HG03066 (cell line): ENCODE measurements at regions not wholly inside any gene's neighbourhood (a gene's known extent, or its start where the extent isn't known, plus 50 kb on each side); places are given as distances from the start of the nearest gene placed in this dataset.
"Not testable (repeated sequence)": the region's sequence is repeated elsewhere in the genome, so short reads cannot be mapped to it uniquely, and the experiment has no call there.

Source experiments
- ATAC-seq: cut with Tn5 transposase; IDR thresholded peaks from one replicate; pipeline ENCODE4 v1.9.1; 2021; ENCODE audit warnings: low read depth; ENCODE audit not compliant: unreplicated experiment

DNA sequence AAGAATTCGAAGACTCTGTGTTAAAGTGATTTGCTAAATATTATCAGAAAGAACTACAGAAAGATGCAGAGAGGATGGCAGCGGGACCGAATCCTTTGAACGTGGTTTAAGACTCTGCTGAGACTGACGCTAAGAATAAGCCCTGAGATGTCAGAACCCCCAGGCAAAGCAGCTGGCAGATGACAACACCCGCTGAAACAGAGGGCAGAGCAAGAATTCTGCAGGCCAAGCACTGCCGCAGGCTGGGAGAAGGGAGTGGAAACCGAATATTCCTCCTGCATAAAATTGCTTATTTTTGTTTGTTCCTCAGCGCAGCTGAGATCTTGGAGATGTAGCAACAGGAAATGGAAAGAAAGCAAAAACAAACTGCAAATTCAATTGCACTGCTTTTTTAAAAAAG lies 153.3 kb downstream of the ADRA2C start:
- ATAC-seq, result not testable (repeated sequence)

DNA sequence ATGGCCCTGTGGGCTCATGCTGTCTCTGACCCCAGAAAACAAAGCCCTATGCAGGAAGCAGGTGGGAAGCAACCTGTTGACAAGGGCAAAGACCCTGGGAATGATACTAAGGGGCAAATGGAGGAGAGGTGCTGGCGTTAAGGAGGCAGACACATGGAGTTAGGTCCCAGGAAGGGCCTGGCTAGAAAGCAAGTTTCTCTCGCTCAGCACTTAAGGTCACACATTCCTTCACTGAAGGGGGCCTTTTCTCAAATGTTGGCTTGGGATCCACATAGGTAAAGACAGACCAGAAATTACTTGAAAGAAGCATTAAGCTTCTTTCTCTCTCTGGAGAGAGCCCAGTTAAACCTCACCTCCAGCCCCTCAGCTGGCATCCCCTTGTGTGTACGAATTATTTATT lies 155.7 kb downstream of the ADRA2C start:
- ATAC-seq, result not testable (repeated sequence)

GRCh38 chr4:3925841-3926240 lies 159.7 kb downstream of the ADRA2C start:
- ATAC-seq, result not testable (repeated sequence)

GRCh38 chr4:3926271-3926670 lies 160.1 kb downstream of the ADRA2C start:
- not testable (repeated sequence) for ATAC-seq

- ATAC-seq, result not testable (repeated sequence)
These were observed 161.0 kb downstream of the ADRA2C start for GRCh38 chr4:3926969-3927755.

DNA sequence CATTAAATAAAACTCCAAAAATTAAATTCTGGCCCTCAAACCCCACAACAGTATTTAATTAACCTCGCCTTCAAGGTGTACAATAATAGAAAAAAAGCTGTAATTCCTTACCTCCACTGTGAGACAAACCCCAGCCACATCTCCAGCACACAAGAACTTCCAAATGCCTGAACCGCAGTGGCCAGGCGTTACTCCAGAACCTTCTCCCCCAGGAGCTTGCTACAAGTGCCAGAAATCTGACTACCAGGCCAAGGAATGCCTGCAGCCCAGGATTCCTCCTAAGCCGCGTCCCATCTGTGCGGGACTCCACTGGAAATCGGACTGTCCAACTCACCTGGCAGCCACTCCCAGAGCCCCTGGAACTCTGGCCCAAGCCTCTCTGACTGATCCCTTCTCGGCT lies 163.2 kb downstream of the ADRA2C start:
- ATAC-seq, result not testable (repeated sequence)

- not testable (repeated sequence) for ATAC-seq
These were observed 166.5 kb downstream of the ADRA2C start for GRCh38 chr4:3932734-3933133.

DNA sequence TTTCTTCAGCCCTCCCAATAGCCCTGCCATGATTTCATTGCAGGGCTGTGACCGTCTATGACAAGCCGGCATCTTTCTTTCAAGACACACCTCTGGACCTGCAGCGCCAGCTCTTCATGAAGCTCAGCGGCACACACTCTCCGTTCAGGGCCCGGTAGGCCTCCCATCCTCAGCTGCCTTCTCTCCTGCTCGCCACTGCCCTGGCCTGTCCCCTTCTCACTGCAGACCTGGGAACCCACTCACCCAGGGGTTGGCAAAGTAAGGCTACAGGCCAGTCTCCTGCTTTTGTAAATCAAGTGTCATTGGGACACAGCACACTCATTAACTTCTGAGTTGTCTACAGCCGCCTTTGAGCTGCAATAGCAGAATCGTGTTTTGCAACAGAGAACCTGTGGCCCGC lies 169.2 kb downstream of the ADRA2C start:
- not testable (repeated sequence) for ATAC-seq

GRCh38 chr4:3936184-3936583 lies 170.0 kb downstream of the ADRA2C start:
- ATAC-seq, result no peak

DNA sequence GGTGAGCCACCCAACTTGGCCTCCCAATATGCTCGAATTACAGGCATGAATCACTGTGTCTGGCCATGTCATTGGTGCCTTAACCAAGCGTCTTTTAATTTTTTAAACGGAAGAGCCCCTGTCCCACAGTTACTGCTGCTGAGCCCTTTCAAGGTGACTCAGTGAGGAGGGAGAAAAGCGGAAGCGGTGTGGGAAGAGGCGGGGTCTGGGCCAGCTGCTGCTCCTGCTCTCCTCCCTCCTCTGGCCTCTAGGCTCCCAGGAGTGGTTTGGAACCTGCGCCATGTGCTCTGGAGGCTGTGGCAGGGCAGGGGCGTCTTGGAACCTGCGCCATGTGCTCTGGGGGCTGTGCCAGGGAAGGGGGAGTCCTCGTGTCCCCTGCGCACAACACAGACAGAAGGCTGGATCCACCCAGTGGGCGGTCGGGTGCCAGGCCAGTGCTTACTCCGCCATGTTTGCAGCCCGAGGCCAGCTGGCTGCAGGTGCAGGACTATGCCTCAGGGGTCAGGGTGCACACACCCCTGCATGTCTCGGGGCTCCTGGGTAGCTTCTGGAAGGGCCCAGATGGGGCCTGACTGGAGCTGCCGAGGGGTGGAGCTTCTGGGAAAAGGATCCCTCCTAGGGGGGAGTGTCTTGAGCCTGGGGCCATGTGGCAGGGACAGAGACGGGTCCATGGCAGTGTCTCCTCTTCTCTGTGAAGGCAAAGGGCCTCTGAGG lies 171.8 kb downstream of the ADRA2C start:
- ATAC-seq, result not testable (repeated sequence)

DNA sequence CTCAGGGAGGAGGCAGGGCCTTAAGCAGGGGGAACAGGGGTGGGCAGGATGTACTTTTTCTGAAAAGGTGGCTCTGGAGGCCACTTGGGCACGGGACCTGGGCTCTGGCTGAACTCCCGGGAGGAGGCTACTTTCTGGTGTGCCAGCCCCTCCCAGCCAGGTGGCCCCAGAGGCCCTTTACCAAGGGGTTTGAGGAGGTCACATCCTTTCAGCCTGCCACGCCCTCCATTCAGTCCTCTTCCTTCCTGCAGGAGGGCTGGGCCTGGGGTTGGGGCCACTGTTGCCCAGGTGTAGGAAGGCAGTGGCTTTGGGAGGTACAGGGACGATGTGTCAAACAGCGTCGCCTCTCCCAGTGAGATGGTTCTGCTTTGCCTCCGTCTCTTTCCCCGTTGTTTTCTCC lies 172.5 kb downstream of the ADRA2C start:
- ATAC-seq, result not testable (repeated sequence)

DNA sequence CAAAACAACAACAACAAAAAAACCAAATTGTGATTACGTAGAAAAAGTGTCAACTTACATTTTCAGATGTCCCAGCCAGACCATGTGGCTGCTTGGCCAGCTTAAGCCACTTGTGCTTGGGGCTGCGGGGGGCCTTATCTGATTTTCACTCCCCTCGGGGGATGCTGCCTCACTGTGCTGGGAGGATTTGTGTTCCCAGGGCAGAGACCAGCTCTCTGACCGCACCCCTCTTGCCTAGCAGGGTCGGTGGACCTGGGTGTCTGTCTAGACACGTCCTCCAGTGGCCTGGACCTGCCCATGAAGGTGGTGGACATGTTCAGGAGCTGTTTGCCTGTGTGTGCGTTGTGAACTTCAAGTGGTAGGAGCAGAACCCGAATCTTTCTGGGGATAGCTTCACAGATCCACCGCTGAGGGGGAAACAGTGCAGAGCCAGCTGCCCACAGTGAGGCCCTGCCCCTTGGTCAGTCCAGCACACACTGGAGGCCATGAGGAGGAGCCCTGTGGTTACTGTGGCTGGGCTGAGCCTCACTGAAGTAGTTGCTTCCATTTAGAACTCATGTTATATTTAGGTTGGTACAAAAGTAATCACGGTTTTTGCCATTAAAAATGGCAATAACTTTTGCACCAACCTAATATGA lies 173.9 kb downstream of the ADRA2C start:
- ATAC-seq, result not testable (repeated sequence)

GRCh38 chr4:3941735-3942522 lies 175.7 kb downstream of the ADRA2C start:
- not testable (repeated sequence) for ATAC-seq

DNA sequence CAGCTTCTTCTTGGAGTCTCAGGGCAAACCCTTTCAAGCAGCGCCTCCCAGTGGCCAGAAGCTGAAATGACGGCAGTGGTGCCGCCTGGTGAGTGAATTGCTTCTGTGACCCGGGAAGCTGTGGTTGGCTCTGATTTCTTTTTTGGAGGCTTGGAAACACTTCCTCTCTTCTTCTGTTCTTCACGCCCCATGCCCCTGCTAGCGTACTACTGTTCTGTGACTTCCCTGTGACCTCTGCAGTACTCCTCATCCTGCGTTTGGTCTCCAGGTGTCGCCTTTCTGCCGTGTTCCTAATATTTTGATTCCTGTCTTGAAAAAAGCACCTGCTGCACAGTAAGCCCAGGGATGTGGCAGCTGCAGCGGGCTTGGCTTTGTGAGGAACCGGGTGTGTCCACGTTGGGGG lies 176.4 kb downstream of the ADRA2C start:
- ATAC-seq, result not testable (repeated sequence)

DNA sequence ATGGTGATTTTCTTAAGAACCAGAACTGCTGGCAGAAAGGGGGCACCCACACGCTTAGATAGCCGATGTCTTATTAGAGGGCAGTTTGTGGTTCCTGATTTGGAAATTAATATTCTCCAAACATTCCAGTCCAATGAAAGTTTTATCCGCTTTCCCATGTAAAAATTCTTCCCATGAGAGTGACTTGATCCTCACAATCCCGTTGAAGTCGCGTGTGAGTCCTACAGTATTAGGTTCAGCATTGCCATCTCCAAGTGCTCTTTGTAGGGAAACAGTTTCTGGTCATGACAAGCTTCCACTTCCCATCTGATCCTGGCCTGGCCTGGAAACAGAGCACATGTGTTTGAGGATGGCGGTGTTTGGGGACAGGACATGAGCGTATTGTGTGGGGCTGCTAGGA lies 176.9 kb downstream of the ADRA2C start:
- ATAC-seq, result not testable (repeated sequence)

DNA sequence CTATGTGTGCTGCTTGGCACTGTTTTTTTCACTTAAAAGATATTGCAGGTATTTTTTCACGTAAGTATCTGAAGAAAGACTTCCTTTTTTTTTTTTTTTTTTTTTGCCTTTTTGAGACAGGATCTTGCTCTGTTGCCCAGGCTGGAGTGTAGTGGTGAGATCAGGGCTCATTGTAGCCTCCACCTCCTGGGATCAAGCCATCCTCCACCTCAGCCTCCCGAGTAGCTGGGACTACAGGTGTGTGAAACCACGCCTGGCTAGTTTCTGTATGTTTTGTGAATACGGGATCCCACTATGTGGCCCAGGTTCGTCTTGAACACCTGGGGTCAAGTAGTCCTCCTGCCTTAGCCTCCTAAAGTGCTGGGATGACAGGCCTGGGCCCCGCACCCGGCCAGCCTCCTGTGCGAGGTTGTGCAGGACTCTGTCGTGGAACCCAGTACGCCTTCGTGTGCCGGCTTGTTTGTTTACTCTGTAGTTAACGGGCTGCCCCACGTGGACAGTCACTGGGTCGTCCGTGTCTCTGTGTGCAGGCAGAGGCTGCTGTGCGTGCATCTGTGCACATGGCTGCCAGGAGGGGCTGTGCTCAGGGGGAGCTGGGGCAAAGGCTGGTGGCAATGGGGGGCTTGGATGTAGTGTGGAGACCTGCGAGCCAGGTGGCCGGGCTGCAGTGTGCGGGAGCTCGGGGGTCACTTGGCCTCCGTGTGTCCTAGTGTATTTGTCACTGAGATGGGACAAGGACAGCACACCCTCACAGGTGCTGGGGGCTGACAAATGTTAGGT lies 179.5 kb downstream of the ADRA2C start:
- no peak for ATAC-seq

GRCh38 chr4:3946553-3946952 lies 180.4 kb downstream of the ADRA2C start:
- ATAC-seq, result not testable (repeated sequence)

DNA sequence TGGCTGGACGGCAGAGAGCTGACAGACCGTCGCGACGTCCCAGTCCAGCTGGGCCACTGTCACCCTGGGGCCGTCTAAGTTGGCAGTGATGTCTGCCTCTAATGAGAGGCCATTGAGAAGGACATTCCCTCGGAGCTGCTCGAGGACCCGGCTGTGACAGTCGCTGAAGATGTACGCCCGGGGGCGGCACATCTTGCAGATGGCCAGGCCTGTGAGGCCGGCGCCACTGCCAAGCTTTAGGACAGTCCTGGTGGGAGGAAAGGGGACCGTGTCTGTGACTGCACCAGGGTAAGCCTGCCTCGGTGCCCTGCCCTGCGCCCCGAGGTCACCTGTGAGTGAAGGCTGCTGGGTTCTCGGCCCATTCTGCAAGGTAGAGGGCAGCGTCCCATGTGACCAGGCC lies 181.6 kb downstream of the ADRA2C start:
- ATAC-seq, result not testable (repeated sequence)

- ATAC-seq, result not testable (repeated sequence)
These were observed 182.0 kb downstream of the ADRA2C start for GRCh38 chr4:3948210-3948609.

GRCh38 chr4:3949916-3950315 lies 183.7 kb downstream of the ADRA2C start:
- not testable (repeated sequence) for ATAC-seq
